Body of pancreas (tissue), 4 donors: ENCODE measurements at regions not wholly inside any gene's neighbourhood (a gene's known extent, or its start where the extent isn't known, plus 50 kb on each side); places are given as distances from the start of the nearest gene placed in this dataset.

Experiments used
- POLR2A ChIP-seq, 3 donors: fragments of 450-650 bp; IDR thresholded peaks; one replicate each; pipeline ENCODE4 v1.6.1; 2016; ENCODE audit warnings: antibody characterized with exemption in 3 of 3, mild to moderate bottlenecking in 2 of 3
- TF ChIP-seq, protein P1 (sequence below), 7 experiments: fragments of 450-650 bp in 4 of 7; fragments of 200-600 bp in 3 of 7; sonication (generic) in 3 of 7; IDR thresholded peaks; one replicate each; pipeline ENCODE4 v1.5.1; 2016 to 2019; ENCODE audit warnings: antibody characterized with exemption in 7 of 7

DNA sequence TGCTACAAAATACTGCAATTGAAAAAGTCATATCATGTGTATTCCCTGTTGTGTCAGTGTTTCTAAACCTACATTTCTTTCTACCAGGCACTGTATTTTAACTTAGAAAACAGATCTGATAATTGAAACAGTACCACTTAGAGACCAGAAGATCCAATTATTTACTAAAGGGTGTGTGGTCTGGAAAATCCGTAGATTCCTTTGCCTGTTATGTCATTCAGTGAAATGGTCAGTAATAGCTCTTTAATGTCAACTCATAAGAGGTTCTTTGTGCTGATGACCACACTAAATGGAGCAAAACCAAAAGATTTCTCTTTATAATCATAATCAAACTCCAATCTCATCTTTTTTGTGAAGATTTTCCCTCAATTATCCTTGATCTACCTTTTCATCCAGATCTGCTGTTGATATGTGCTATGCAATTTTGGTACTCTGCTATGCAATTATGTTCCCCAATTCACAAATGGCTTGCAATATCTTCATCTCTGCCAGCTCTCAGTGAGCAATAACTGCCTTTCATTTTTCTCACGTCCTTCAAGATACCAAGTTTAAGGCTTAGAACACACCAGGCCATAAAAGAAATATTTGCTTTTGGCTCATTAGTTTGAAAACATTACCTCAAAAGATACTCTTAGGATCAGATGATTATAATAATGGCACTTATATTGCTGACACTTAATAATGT is 165.5 kb downstream of the MOXD1 start:
- TF ChIP-seq, protein P1, sequence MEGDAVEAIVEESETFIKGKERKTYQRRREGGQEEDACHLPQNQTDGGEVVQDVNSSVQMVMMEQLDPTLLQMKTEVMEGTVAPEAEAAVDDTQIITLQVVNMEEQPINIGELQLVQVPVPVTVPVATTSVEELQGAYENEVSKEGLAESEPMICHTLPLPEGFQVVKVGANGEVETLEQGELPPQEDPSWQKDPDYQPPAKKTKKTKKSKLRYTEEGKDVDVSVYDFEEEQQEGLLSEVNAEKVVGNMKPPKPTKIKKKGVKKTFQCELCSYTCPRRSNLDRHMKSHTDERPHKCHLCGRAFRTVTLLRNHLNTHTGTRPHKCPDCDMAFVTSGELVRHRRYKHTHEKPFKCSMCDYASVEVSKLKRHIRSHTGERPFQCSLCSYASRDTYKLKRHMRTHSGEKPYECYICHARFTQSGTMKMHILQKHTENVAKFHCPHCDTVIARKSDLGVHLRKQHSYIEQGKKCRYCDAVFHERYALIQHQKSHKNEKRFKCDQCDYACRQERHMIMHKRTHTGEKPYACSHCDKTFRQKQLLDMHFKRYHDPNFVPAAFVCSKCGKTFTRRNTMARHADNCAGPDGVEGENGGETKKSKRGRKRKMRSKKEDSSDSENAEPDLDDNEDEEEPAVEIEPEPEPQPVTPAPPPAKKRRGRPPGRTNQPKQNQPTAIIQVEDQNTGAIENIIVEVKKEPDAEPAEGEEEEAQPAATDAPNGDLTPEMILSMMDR (IDR thresholded peaks at IDR 0.05), result no peak
- no peak for TF ChIP-seq POLR2A (IDR thresholded peaks at IDR 0.05)
